ENCODE measurements at regions not wholly inside any gene's neighbourhood (a gene's known extent, or its start where the extent isn't known, plus 50 kb on each side); places are given as distances from the start of the nearest gene placed in this dataset.
"Not testable (repeated sequence)": the region's sequence is repeated elsewhere in the genome, so short reads cannot be mapped to it uniquely, and the experiment has no call there.

DNA sequence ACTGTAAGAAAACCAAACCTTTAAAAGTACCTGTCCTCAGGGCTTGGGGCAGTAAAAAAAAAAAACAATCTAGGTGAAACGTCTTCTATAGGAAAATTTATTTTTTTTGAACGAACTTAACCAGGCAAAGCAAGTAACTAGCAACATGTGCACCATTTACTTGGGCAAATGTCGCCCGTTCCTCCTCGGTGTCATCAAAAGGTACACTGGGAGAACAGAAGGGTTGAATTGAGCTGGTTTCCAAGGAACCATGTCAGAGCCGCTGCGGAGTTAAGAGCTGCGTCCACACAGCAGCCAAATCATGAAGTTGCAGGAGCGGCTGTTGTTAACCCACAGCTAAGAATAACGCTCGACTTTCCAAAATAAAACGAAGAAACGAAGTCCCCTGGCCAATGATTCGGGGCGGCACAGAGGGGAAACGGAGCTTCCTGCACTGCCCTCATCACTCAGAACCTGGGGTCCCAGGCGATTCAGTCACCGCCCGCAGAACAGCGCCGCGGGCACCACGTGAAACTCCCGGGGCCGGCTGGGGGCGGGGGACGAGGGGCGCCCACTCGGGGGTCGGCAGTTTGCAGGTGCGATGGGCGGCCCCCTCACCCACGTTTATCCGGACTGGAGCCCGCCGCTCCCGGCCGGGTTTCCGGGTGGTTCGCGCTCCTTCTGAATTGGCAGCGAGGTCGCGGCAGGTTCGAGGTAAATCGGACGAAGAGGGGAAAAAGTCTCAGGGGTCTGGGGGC is 53.6 kb upstream of the PLGLB1 start:
- DNase-seq (ENCODE audit: low spot score) = not testable (repeated sequence)

DNA sequence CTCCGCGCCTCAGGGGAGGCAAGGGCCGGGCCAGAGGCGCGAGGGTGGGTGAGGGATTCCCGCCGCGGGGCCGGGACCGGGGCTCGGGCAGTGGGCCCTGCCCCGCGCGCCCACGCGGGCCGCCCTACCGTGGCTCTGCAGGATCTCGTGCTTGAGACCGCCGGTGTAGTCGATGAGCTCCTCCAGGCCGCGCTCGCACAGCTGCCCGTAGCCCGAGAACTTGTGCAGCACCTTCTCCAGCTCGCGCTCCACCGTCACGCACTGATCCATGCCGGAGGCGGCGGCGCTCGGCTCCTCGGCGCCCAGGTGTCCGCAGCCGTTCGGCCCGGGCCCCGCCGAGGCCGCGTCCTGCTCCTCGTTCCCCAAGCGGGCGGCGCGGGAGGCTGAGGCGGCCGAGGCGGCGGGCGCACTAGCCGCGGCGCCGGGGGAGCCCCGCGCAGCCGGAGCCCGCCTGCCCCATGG is 54.2 kb upstream of the PLGLB1 start:
- not testable (repeated sequence) for DNase-seq (ENCODE audit: low spot score)

DNA sequence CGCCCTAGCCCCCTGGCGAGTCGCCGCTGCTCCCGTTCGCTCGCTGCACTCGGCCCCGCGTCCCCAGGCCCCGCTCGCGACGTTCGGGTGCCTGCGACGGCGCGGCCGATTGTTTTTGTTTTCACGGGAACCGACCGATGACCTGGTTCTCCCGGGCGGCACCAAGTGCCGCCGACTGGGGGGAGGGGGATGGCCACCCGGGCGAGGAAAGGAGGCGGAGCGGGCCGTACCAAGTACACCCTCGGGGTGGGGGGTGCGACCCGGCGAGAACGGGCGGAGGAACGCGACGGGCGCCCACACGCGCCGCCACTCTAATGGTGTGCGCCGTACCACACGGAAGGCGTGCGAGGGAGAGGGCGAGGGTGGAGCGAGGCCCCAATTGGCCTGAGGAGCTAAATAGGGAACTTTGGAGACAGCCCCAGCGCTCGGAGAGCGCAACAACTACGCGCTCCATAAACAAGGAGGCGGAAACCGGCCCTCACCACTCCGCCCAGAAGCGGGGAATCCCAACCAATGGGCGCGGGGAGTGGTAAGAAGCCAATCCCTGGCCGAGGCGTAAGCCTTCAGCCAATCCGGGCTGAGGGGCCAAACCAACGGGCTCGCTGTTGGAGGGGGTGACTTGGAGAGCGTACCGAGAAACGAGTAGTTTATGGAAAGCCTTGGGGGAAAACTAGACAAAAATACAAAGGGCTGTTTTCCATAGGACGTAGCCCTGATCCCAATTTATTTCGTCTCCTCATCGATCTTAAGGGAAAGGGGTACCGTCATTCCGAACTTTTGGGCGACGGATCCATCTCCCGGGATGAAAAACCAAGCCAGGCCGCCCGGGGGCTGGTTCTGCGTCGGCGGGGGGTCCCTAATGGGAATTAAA is 54.8 kb upstream of the PLGLB1 start:
- peak; percentile 51 for DNase-seq (ENCODE audit: low spot score)

DNA sequence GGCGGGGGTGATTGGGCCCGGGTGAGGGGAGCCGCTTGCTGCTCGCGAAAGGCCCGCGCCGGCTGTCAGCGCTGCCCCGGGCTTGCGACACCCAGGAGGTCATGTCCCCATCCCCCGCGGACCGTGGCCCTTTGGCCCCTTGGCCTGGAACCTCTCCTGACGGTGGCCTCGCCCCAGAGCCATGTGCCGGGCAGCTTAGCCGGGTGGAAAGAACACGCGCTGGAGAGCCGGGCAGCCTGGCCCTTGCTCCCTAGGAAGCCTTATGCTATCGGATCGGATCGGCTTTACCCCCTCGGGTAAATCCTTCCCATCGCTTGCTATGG is 55.4 kb upstream of the PLGLB1 start:
- not testable (repeated sequence) for DNase-seq (ENCODE audit: low spot score)

DNA sequence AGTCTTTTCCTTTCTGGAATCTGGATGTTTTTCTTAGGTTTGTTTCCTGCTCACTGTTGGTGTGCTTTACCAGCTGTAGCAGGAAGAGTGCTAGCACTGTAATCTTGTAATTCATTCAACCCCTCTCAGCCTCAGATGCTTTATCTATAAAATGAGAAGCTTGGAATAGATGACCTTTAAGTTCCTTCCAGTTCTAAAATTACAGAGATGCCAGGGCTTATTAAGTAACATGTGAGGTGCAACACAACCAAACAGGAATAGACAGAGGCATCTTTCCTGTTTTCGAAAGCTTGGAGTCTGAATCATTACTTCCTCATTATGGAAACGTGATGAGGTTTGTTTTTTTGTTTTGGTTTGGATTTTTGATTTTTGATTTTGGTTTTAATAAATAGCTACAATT is 60.1 kb upstream of the PLGLB1 start:
- DNase-seq (ENCODE audit: low spot score) = not testable (repeated sequence)

DNA sequence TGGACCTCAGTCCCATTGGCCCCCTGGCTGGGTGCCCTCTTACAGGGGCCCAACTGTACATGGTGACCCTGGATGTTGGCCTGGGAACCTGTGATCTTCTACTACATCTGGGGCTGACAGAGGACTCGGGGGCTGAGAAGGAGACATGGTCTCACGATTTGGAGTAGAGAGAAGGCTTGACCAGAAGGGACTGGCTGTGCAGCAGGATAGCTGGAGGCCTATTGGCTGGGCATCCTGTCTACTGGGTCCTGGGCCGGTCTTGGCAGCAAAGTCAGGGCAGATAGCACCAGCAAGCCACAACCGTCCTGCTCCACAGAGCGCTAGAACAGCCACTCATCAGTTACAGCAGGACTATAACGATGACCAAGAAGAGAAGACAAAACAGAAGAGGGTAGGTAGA is 66.4 kb upstream of the PLGLB1 start:
- DNase-seq (ENCODE audit: low spot score) = not testable (repeated sequence)

DNA sequence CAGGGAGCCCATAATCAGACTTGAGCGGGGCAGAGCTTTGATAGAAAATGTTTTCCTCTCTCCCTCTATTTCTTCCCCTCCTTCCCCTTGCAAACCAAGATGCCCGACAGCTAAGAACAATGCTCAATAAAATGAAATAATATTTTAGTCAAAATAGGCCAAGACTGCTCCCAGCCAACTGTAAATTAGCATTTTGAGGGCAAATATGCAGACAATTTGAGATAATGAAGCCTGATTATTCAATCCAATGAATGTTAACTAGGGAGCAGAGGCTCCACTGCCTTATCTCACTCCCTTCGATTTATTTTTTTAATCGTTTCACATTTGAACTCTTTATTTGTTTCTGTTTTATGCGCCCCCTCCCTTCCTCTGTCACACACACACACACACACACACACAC is 67.8 kb upstream of the PLGLB1 start:
- not testable (repeated sequence) for DNase-seq (ENCODE audit: low spot score)

DNA sequence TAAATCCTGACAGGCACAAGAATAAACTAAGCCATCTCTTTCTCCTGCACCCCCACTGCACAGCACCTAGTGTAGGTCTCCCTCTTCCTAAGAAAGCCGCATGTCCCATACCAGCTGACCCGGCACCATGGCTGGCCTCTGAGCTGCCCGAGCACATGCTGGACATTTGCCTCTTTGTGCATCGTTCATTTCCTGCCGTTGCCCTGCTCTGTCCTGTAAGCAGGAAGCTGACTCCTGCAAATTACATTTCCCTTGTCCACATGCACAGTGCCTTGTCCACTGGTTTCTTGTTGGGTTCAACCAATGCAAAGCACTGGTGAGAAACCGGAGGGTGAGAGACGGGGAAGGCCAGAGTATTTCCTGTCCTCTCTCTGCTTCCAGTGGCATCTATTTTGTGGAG is 71.6 kb upstream of the PLGLB1 start:
- not testable (repeated sequence) for DNase-seq (ENCODE audit: low spot score)

DNA sequence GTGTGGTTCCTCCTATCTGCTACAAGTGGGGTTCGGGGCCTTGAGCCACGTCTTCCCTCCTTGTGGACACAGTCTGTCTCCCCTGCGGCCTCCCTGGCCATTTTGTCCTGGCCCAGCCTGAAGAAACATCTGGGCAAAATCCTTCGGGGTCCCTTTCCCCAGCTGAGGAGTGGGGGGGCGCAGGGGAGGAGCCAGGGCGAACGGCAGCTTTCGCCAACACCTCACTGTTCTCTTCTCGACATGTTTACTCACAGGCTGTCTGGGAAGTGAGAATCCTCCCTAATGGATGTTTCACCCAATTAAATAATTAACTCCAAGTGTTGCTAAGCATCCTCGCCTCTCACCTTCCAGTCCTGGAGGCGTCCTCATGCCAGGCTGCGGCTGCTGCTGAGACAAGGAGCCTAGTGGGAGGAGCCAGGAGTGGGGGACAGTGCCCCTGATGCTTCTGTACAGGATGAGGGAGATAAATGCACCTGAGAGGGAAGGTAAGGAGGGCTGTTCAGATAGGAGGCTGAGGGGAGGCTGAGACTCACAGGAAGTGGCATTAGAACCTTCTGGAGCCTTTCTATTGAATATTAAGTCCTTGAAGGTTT is 72.4 kb upstream of the PLGLB1 start:
- DNase-seq (ENCODE audit: low spot score) = not testable (repeated sequence)

DNA sequence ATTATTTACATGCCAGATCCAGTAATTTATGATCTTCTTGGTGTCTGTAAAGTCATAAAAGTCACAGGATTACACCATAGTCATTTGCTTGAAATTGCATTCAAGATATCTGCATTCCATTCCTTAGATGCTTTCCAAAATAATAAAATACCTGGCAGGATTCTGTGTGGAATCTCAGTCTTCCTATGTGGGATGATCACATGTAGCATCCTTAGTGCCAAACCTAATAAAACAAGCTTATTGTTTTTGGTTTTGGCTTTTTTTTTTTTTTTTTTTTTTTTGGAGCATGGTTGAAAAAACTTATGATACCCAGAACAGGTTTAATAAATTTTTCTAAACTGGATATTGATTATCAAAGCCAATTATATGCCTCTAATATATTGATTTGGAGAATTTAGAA is 74.2 kb upstream of the PLGLB1 start:
- DNase-seq (ENCODE audit: low spot score) = not testable (repeated sequence)

DNA sequence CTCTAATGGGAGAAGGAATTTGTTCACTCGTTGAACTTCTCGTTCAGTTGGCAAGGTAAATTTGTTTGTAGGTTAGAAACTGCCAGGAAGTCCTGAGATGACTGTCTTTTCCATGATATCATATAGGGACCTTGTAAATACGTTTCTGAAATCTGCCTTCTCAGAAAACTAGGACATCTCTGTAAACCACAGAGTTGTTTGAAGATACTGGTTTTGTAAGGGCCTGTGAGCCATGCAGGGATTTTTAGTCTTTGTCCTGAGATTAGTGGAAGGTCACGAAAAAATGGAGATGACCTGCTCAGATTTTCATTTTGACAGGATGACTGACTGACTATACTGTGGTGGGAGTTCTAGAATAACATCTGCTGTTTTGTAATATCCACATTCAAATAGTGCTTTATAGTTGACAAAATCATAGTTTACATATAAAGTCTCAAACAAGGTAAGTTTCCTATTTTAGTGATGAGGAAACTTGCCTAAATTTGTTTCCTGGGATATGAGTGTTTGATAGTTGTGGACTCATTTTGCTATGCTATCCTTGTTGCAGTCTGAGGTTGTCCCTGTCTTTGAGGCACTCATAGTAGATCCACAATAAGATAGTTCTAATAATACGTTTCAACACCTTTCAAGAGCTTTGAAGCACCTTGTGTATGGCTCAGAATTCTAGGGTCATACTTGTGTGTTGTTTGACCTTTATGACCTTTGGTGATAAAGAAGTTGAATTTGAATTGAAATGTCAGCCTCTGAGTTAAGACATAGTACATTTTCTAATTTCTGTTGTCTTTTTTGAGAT is 107.3 kb upstream of the PLGLB1 start:
- DNase-seq (ENCODE audit: low spot score) = not testable (repeated sequence)

DNA sequence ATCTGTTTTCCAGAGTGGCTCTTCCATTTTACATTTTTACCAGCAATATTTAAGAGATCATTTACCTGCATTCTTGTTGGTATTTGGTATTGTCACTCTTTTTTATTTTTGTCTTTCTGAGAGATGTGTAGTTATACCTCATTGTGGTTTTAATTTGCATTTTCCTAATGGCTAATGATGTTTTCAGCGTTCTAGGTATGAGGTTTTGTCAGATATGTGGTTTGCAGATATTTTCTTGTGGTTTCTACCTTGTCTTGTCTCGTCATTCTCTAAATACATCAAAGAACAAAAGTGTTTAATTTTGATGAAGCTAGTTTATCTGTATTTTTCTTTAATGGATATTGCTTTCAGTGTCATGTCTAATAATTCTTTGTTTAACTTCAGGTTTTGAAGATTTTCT is 110.9 kb upstream of the PLGLB1 start:
- not testable (repeated sequence) for DNase-seq (ENCODE audit: low spot score)

DNA sequence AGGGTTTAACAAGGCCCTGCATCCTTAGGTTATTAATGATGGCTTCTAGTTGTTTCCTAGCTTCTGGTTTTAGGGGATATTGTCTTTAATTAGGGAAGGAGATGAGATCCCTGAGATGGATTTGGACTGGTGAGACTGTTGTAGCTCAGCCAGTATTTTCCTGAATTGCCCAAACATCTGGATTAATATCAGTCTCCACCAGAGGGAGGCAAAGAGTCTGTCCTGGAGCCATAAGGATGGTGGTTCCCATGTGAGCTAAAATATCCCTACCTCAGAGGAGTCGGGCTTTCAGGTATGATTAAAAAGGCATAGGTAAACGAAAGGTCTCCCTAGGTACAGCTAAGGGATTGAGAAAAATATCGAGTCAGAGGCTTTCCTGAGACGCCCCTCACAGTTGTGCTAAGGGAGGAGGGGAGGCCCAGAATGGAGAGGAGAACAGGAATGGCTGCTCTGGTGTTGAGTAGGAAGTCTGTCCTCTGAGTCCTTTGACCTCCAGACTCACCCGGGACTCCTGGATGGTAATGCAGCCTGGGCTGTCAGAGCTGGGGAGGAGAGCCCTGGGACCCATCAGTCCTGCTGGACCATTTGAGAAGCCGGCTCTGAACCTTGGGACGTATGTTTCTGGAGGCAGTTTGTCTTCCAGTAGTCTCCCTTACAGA is 130.3 kb upstream of the PLGLB1 start:
- DNase-seq (ENCODE audit: low spot score) = not testable (repeated sequence)

DNA sequence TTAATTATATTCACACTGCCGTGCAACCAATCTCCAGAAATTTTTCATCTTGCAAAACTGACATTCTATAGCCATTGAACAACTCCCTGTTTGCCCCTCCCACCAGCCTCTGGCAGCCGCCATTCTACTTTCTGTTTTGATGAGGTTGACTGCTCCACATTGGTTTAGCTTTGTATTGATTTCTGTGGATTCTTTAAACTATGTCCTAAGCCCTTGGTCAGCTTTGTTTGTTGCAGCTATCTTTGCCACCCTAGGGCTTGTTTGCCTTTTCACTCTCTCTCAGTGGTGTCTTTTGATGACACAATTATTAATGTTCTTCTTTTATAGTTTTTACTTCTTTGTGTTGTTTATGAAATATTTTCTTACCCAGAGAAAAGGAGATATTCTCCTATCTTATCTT is 152.8 kb upstream of the PLGLB1 start:
- DNase-seq (ENCODE audit: low spot score) = not testable (repeated sequence)

DNA sequence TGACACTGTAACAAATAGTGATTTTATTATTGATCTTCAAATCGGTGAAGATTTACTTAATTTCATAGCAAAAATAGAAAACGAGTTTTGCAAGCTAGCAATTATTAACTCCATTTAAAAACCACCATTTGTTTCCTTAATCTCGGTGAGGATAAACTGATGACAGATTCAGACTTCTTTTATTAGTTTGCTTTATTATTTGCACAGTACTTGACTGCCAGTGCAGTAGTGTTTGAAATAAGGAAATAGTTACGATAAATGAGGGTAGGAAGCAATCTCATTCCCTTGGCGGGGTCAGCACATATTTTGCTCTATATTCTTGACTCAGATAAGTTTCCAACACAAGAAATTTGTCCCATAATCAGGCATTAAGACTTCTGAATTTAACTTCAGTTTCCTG is 161.7 kb upstream of the PLGLB1 start:
- not testable (repeated sequence) for DNase-seq (ENCODE audit: low spot score)

DNA sequence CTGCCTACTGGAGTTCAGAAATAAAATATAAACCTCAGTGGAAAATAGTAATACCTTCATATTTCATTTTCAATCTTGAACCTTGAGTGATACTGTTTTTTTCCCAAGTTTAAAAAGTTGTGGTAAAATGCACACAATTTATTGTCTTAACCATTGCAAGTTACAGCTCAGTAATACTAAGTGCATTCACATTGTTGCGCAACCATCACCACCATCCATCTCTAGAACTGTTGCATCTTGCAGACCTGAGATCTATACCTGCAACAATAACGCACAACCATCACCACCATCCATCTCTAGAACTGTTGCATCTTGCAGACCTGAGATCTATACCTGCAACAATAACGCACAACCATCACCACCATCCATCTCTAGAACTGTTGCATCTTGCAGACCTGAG is 162.6 kb upstream of the PLGLB1 start:
- DNase-seq (ENCODE audit: low spot score) = not testable (repeated sequence)

DNA sequence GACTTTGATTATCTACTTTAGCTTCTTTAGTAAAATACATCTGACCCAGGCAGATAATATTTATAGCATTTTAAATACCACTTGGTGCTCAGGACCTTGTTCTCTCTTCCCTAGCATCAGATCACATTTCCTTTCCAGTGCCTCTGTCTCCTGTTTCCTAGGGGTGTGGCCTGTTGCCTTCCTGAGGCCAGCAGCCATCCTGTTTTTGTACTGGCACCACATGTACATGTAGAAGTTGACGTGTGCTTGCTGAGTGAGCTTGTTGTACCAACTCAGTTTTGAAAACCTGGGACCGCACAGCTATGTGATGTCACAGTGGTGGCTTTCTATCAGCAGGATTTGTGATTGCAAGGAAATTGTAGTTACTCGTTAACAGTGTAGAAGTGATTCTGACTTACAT is 167.6 kb upstream of the PLGLB1 start:
- not testable (repeated sequence) for DNase-seq (ENCODE audit: low spot score)

DNA sequence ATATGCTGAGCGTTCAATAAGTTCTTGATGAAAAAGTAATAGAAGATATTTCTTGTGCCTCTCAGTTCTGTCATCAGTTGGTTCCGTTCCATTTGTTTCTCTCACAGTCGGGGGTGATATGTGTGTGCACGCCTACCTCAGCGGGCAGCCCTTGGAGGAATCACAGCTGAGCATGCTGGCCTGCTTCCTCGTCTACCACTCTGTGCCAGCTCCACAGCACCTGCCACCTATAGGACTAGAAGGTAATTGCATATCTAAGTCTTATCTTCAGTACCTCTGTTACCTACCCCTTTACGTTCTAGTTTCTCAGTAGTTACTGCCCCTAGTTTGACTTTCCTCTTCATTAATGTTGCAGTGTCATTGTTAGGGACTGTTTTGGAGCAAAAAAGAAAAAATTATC is 171.7 kb upstream of the PLGLB1 start:
- DNase-seq (ENCODE audit: low spot score) = not testable (repeated sequence)

DNA sequence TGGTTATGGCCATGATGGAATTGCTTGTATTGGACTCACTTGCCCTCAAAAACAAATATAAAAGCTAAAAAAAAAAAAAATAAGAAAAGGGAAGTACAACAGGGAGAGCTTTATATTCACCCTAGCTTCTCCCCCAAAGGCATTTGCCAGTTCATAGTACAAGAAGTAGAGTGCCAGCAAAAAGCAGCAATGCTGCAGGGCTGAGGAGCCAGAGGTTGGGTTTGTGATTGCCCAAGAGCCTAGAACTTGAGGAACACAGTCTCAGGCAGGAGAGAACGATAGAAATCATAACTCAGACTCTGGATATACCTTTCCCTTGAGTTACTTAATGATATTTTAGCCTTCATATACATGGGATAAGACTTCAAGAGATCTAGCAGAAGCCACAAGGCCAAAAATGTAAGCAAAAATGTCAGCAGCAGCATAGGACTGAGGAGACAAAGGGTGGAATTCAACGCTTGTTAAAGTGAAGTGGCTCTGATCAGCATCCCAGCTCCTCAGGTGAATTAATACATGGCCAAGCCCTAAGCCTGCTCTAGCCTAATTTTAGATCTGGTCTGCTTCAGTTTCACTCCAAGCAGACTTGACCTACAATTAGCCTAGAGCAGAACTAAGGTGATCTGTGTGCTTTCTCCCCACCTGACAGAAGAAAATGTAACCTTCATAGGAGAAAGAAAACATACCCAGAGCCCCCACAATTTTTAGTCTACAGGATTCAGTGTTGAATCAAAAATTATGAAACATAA is 172.8 kb upstream of the PLGLB1 start:
- DNase-seq (ENCODE audit: low spot score) = not testable (repeated sequence)

DNA sequence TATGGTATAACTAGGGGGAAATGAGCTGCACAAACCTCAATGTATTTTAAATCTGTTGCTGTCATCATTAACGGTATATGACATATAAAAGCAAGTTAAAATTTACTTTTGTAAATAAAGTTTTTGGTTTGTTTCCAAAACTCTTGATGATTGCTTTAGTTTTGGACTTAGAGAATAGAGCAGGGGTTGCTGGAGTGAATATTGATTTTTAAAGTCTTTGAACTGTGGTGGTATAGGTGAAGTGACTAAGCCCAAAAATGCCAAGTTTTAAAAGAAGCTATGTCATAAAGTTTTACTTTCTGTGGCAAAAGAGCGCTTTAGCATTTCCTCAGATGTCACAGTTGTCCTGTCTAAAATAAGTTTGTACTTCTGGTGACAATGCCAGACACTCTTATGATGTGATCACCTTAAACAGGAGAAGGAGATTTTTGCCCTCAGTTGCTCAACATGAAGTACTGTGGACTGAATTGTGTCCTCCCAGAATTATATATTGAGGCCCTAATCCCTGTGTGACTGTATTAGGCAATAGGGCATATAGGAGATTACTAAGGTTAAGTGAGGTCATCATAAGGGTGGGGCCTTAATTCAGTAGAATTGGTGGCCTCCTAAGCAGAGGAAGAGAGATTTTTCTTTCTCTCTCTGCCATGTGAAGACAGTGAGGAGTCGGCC is 175.2 kb upstream of the PLGLB1 start:
- DNase-seq (ENCODE audit: low spot score) = not testable (repeated sequence)

All from kidney capillary endothelial cell (primary cell).